GM19467 (cell line): ENCODE measurements at regions not wholly inside any gene's neighbourhood (a gene's known extent, or its start where the extent isn't known, plus 50 kb on each side); places are given as distances from the start of the nearest gene placed in this dataset.
"Not testable (repeated sequence)": the region's sequence is repeated elsewhere in the genome, so short reads cannot be mapped to it uniquely, and the experiment has no call there.

Experiments used
- ATAC-seq: cut with Tn5 transposase; IDR thresholded peaks from one replicate; pipeline ENCODE4 v1.9.1; 2021; ENCODE audit warnings: mild to moderate bottlenecking, moderate library complexity; ENCODE audit not compliant: unreplicated experiment

GRCh38 chr15:84094720-84095119, 140.9 kb upstream of the GOLGA6L4 start:
- not testable (repeated sequence) for ATAC-seq

- ATAC-seq = not testable (repeated sequence)
These were observed 138.5 kb upstream of the GOLGA6L4 start for GRCh38 chr15:84097053-84097452.

GRCh38 chr15:84098604-84099003, 137.0 kb upstream of the GOLGA6L4 start:
- no peak for ATAC-seq

GRCh38 chr15:84099181-84099580, 136.4 kb upstream of the GOLGA6L4 start:
- no peak for ATAC-seq

- ATAC-seq = no peak
These were observed 132.2 kb upstream of the GOLGA6L4 start for GRCh38 chr15:84103345-84103744.

GRCh38 chr15:84104853-84105252, 130.7 kb upstream of the GOLGA6L4 start:
- ATAC-seq = no peak

GRCh38 chr15:84108728-84109127, 126.8 kb upstream of the GOLGA6L4 start:
- ATAC-seq = no peak

- ATAC-seq = no peak
These were observed 124.0 kb upstream of the GOLGA6L4 start for GRCh38 chr15:84111575-84111974.

GRCh38 chr15:84112025-84112424, 123.5 kb upstream of the GOLGA6L4 start:
- ATAC-seq = no peak

- no peak for ATAC-seq
These were observed 121.7 kb upstream of the GOLGA6L4 start for GRCh38 chr15:84113919-84114318.

- not testable (repeated sequence) for ATAC-seq
These were observed 120.9 kb upstream of the GOLGA6L4 start for GRCh38 chr15:84114680-84115079.

GRCh38 chr15:84119351-84119750, 116.2 kb upstream of the GOLGA6L4 start:
- ATAC-seq = not testable (repeated sequence)

GRCh38 chr15:84120903-84121302, 114.7 kb upstream of the GOLGA6L4 start:
- ATAC-seq = not testable (repeated sequence)

GRCh38 chr15:84128706-84129105, 106.9 kb upstream of the GOLGA6L4 start:
- not testable (repeated sequence) for ATAC-seq

- ATAC-seq = not testable (repeated sequence)
These were observed 105.3 kb upstream of the GOLGA6L4 start for GRCh38 chr15:84130098-84130831.

GRCh38 chr15:84135931-84136456, 99.6 kb upstream of the GOLGA6L4 start:
- not testable (repeated sequence) for ATAC-seq

- peak; percentile 95 for ATAC-seq
These were observed 92.7 kb upstream of the GOLGA6L4 start for GRCh38 chr15:84142888-84143337.

GRCh38 chr15:84143753-84144314, 91.7 kb upstream of the GOLGA6L4 start:
- ATAC-seq = no peak

GRCh38 chr15:84144946-84145345, 90.6 kb upstream of the GOLGA6L4 start:
- not testable (repeated sequence) for ATAC-seq

- ATAC-seq = not testable (repeated sequence)
These were observed 89.3 kb upstream of the GOLGA6L4 start for GRCh38 chr15:84146299-84146698.

GRCh38 chr15:84147307-84147706, 88.3 kb upstream of the GOLGA6L4 start:
- ATAC-seq = not testable (repeated sequence)
